ENCODE measurements at regions not wholly inside any gene's neighbourhood (a gene's known extent, or its start where the extent isn't known, plus 50 kb on each side); places are given as distances from the start of the nearest gene placed in this dataset.
"Not testable (repeated sequence)": the region's sequence is repeated elsewhere in the genome, so short reads cannot be mapped to it uniquely, and the experiment has no call there.

- no peak for DNase-seq
Observed at GRCh38 chr13:18948012-18948663, 233.5 kb downstream of the TUBA3C start.

GRCh38 chr13:18947376-18947977 lies 234.1 kb downstream of the TUBA3C start:
- DNase-seq = no peak

GRCh38 chr13:18946738-18947137 lies 234.9 kb downstream of the TUBA3C start:
- DNase-seq = no peak

- DNase-seq = no peak
Observed at GRCh38 chr13:18944501-18945068, 237.0 kb downstream of the TUBA3C start.

- no peak for DNase-seq
Observed at GRCh38 chr13:18943721-18944391, 237.8 kb downstream of the TUBA3C start.

- no peak for DNase-seq
Observed at GRCh38 chr13:18943273-18943672, 238.4 kb downstream of the TUBA3C start.

- no peak for DNase-seq
Observed at GRCh38 chr13:18936104-18936503, 245.5 kb downstream of the TUBA3C start.

GRCh38 chr13:18921063-18921462 lies 260.6 kb downstream of the TUBA3C start:
- DNase-seq = no peak

GRCh38 chr13:18905096-18905495 lies 276.5 kb downstream of the TUBA3C start:
- not testable (repeated sequence) for DNase-seq

GRCh38 chr13:18895411-18895810 lies 286.2 kb downstream of the TUBA3C start:
- DNase-seq = not testable (repeated sequence)

- not testable (repeated sequence) for DNase-seq
Observed at GRCh38 chr13:18891242-18891641, 290.4 kb downstream of the TUBA3C start.

- DNase-seq = not testable (repeated sequence)
Observed at GRCh38 chr13:18874875-18875789, 306.5 kb downstream of the TUBA3C start.

GRCh38 chr13:18870557-18870956 lies 311.1 kb downstream of the TUBA3C start:
- DNase-seq = not testable (repeated sequence)

- DNase-seq = not testable (repeated sequence)
Observed at GRCh38 chr13:18869365-18869764, 312.3 kb downstream of the TUBA3C start.

GRCh38 chr13:18837986-18838629 lies 343.5 kb downstream of the TUBA3C start:
- DNase-seq = not testable (repeated sequence)

- not testable (repeated sequence) for DNase-seq
Observed at GRCh38 chr13:18837179-18837745, 344.4 kb downstream of the TUBA3C start.

GRCh38 chr13:18836371-18837178 lies 345.0 kb downstream of the TUBA3C start:
- DNase-seq = not testable (repeated sequence)

GRCh38 chr13:18835754-18836153 lies 345.9 kb downstream of the TUBA3C start:
- DNase-seq = not testable (repeated sequence)

GRCh38 chr13:18824678-18825077 lies 356.9 kb downstream of the TUBA3C start:
- not testable (repeated sequence) for DNase-seq
